ENCODE measurements at regions not wholly inside any gene's neighbourhood (a gene's known extent, or its start where the extent isn't known, plus 50 kb on each side); places are given as distances from the start of the nearest gene placed in this dataset.

GRCh38 chr6:137800762-137801161, 66.3 kb upstream of the TNFAIP3 start:
- intact Hi-C loops (cut with DNase I, micrococcal nuclease) = no loop called here
- TF ChIP-seq CTCF (IDR thresholded peaks at IDR 0.05) = no peak
- Histone ChIP-seq H3K36me3 (ENCODE audit: low read depth) (no peaks in the 10 kb centered on the region), H3K9me3 (no peaks in the 10 kb centered on the region), H3K4me3 (no peak overlapping the region), H3K4me1 (ENCODE audit: low read depth) (peaks cover 18% of the 10 kb centered on the region)
- DNase-seq = no peak
- peak; percentile 70 for ATAC-seq

- H3K4me1 ChIP-seq (ENCODE audit: low read depth) = peaks cover 18% of the 10 kb centered on the region
- no peak for TF ChIP-seq CTCF (IDR thresholded peaks at IDR 0.05)
- peak; percentile 84 for ATAC-seq
- no peak overlapping the region for H3K4me3 ChIP-seq
- intact Hi-C loops (cut with DNase I, micrococcal nuclease) = no loop called here
- no peaks in the 10 kb centered on the region for H3K9me3 ChIP-seq
- peak; percentile 22 to 48 (median 46) for DNase-seq
- no peaks in the 10 kb centered on the region for H3K36me3 ChIP-seq (ENCODE audit: low read depth)
Observed at GRCh38 chr6:137801352-137802114, 65.5 kb upstream of the TNFAIP3 start.

- TF ChIP-seq CTCF (IDR thresholded peaks at IDR 0.05) = no peak
- DNase-seq (no peak), ATAC-seq (peak; percentile 37)
- intact Hi-C loops (cut with DNase I, micrococcal nuclease) = no loop called here
- Histone ChIP-seq H3K9me3 (no peaks in the 10 kb centered on the region), H3K4me1 (ENCODE audit: low read depth) (peaks cover 18% of the 10 kb centered on the region), H3K36me3 (ENCODE audit: low read depth) (no peaks in the 10 kb centered on the region), H3K4me3 (no peak overlapping the region)
Observed at GRCh38 chr6:137802408-137803182, 64.5 kb upstream of the TNFAIP3 start.

GRCh38 chr6:137804637-137805036, 62.4 kb upstream of the TNFAIP3 start:
- H3K36me3 ChIP-seq (ENCODE audit: low read depth) = no peaks in the 10 kb centered on the region
- no peak for ATAC-seq
- no peak overlapping the region for H3K4me3 ChIP-seq
- intact Hi-C loops (cut with DNase I, micrococcal nuclease) = no loop called here
- no peak for DNase-seq
- TF ChIP-seq CTCF (IDR thresholded peaks at IDR 0.05) = no peak
- H3K4me1 ChIP-seq (ENCODE audit: low read depth) = peaks cover 14% of the 10 kb centered on the region
- no peaks in the 10 kb centered on the region for H3K9me3 ChIP-seq

- intact Hi-C loops (cut with DNase I, micrococcal nuclease) = no loop called here
- ATAC-seq (no peak), DNase-seq (no peak)
- Histone ChIP-seq H3K4me3 (no peak overlapping the region), H3K9me3 (no peaks in the 10 kb centered on the region), H3K4me1 (ENCODE audit: low read depth) (peaks cover 5% of the 10 kb centered on the region), H3K36me3 (ENCODE audit: low read depth) (no peaks in the 10 kb centered on the region)
- TF ChIP-seq CTCF (IDR thresholded peaks at IDR 0.05) = no peak
Observed at GRCh38 chr6:137805622-137806021, 61.4 kb upstream of the TNFAIP3 start.
